B cell (primary cell): ENCODE measurements at regions not wholly inside any gene's neighbourhood (a gene's known extent, or its start where the extent isn't known, plus 50 kb on each side); places are given as distances from the start of the nearest gene placed in this dataset.

Experiments used
- ATAC-seq: fragments of 200-7000 bp; cut with Tn5 transposase; one replicate; pipeline ENCODE4 v1.10.0; 2021; ENCODE audit warnings: low read depth, mild to moderate bottlenecking, moderate number of reproducible peaks, moderate library complexity
- CTCF ChIA-PET: fragments of 350-600 bp; sonication (Branson Sonifier 250); formaldehyde crosslinking; loops from one replicate; lab custom pipeline; 2021; ENCODE audit warnings: antibody characterized with exemption, inconsistent platforms; lab: Charles Lee
- POLR2A ChIA-PET: fragments of 350-600 bp; sonication (Branson Sonifier 250); formaldehyde crosslinking; loops from one replicate; lab custom pipeline; 2021; ENCODE audit warnings: antibody characterized with exemption; lab: Charles Lee
- DNase-seq: peaks from one replicate; pipeline ENCODE4 v3.0.0; 2013
- H2AFZ ChIP-seq: 2 replicates; pipeline ENCODE4 v1.6.1; 2012; ENCODE audit warnings: mild to moderate bottlenecking, low read depth, low read length; ENCODE audit not compliant: insufficient read depth, poor library complexity, severe bottlenecking
- H3K27ac ChIP-seq, 2 donors: 1 replicate in 1 of 2; 2 replicates in 1 of 2; pipeline ENCODE4 v1.5.1; 2012 to 2013; ENCODE audit warnings: low read length in 2 of 2, mild to moderate bottlenecking in 2 of 2, moderate library complexity in 1 of 2
- H3K27me3 ChIP-seq, 4 experiments: fragments of 200-600 bp in 1 of 4; sonication (generic) in 1 of 4; replicated peaks in 1 of 4; 1 replicate in 2 of 4; 2 replicates in 2 of 4; pipeline versions ENCODE4 v1.6.1 to v1.7.0; 2013 to 2016; ENCODE audit warnings: low read length in 3 of 4, mild to moderate bottlenecking in 2 of 4, mixed read lengths in 1 of 4, moderate library complexity in 1 of 4; ENCODE audit not compliant: insufficient read depth in 4 of 4, control insufficient read depth in 3 of 4; ENCODE audit errors: control extremely low read depth in 1 of 4
- H3K36me3 ChIP-seq, 2 experiments: replicated peaks in 1 of 2; 1 replicate in 1 of 2; 2 replicates in 1 of 2; pipeline versions ENCODE4 v1.6.1 to v1.7.1; 2013; ENCODE audit warnings: low read length in 1 of 2; ENCODE audit not compliant: insufficient read depth in 2 of 2, control insufficient read depth in 1 of 2; ENCODE audit errors: control extremely low read depth in 1 of 2, extremely low read depth in 1 of 2
- H3K4me1 ChIP-seq, 2 donors: fragments of 200-600 bp in 1 of 2; sonication (generic) in 1 of 2; 1 replicate in 1 of 2; 2 replicates in 1 of 2; pipeline versions ENCODE4 v1.5.1 to v1.6.1; 2013 to 2017; ENCODE audit warnings: low read length in 2 of 2; ENCODE audit not compliant: control insufficient read depth in 2 of 2, insufficient read depth in 2 of 2
- H3K4me2 ChIP-seq: replicated peaks from 2 replicates; pipeline ENCODE3; 2012; ENCODE audit warnings: mild to moderate bottlenecking, low read depth, low read length; ENCODE audit not compliant: poor library complexity, severe bottlenecking
- H3K4me3 ChIP-seq, 5 experiments: fragments of 200-600 bp in 1 of 5; sonication (generic) in 1 of 5; 1 replicate in 3 of 5; 2 replicates in 2 of 5; pipeline versions ENCODE4 v1.5.1 to v1.7.0; 2011 to 2016; ENCODE audit warnings: low read length in 4 of 5, mild to moderate bottlenecking in 4 of 5, low read depth in 2 of 5, control low read depth in 1 of 5, moderate library complexity in 1 of 5; ENCODE audit not compliant: insufficient read depth in 1 of 5; ENCODE audit errors: control extremely low read depth in 1 of 5, extremely low read depth in 1 of 5
- H3K79me2 ChIP-seq: fragments of 200-600 bp; sonication (generic); one replicate; pipeline ENCODE4 v1.6.0; 2016; ENCODE audit warnings: low read length; ENCODE audit not compliant: control insufficient read depth, insufficient read depth
- H3K9ac ChIP-seq: fragments of 200-600 bp; sonication (generic); 2 replicates; pipeline ENCODE4 v1.6.1; 2017; ENCODE audit warnings: mild to moderate bottlenecking, low read length, moderate library complexity
- H3K9me3 ChIP-seq, 3 donors: one replicate each; pipeline versions ENCODE4 v1.6.1 to v1.7.1; 2013; ENCODE audit warnings: low read length in 2 of 3; ENCODE audit not compliant: control insufficient read depth in 2 of 3, insufficient read depth in 1 of 3; ENCODE audit errors: control extremely low read depth in 1 of 3
- H4K20me1 ChIP-seq: 2 replicates; pipeline ENCODE4 v1.6.0; 2012; ENCODE audit warnings: mild to moderate bottlenecking, low read length; ENCODE audit not compliant: insufficient read depth, control insufficient read depth, poor library complexity, severe bottlenecking
- H3K27ac Mint-ChIP-seq: one replicate; pipeline ENCODE4 v1.8.0; 2021; ENCODE audit warnings: mixed read lengths
- H3K27me3 Mint-ChIP-seq: one replicate; pipeline ENCODE4 v1.8.0; 2021; ENCODE audit warnings: mixed read lengths
- H3K4me1 Mint-ChIP-seq: one replicate; pipeline ENCODE4 v1.8.0; 2021; ENCODE audit warnings: mixed read lengths
- H3K4me3 Mint-ChIP-seq: one replicate; pipeline ENCODE4 v1.8.0; 2021; ENCODE audit warnings: mixed read lengths
- H3K9me3 Mint-ChIP-seq: one replicate; pipeline ENCODE4 v1.8.0; 2022; ENCODE audit warnings: mixed read lengths; ENCODE audit not compliant: insufficient read depth
- EZH2 ChIP-seq: IDR thresholded peaks from 2 replicates; pipeline ENCODE4 v1.6.1; 2012; ENCODE audit warnings: borderline replicate concordance, low read depth, mild to moderate bottlenecking, moderate library complexity, low read length; ENCODE audit not compliant: insufficient read depth, poor library complexity, severe bottlenecking
- WGBS: methylation state at CpG from one replicate; pipeline ENCODE4 v1.1.5; 2013; ENCODE audit warnings: missing lambda C conversion rate; ENCODE audit not compliant: insufficient coverage; 5-methylcytosine and 5-hydroxymethylcytosine counted together
- intact Hi-C: fragments of 100-400 bp; cut with micrococcal nuclease; formaldehyde crosslinking; loops from one replicate; pipeline ENCODE4 v1.10.0; 2022
- TF ChIP-seq, protein P1 (sequence below): fragments of 200-600 bp; IDR thresholded peaks from one replicate; pipeline ENCODE4 v1.8.0; 2022; ENCODE audit warnings: antibody characterized with exemption, mild to moderate bottlenecking

DNA sequence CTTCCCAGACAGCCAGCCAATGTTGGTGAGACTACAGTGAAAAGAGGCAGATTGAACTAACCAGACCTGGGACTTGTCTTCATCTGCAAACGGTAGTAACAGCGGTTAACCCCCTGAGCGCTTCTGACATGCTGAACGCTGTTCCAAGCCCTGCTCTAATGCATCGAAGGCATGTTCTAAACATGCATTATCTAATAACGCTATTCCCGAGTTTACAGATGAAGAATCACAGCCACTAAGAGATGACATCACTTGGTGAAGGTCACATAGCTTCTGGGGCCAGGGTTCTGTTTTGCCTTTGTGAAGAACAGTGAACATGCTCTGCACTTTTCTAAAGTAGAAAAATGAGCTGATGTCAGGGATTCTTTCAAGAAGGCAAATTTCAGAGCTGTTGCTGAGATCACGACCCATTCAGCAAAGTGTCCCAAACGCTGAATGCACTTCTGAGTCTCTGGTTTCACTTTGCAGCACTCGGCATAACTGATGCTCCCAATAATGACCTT, 56.0 kb downstream of the FOS start:
- no peaks in the 10 kb centered on the region for H3K27me3 Mint-ChIP-seq
- Histone ChIP-seq H3K9me3 (peaks cover 0 to 5% (median 0%) of the 10 kb centered on the region in 3 donors), H4K20me1 (no peaks in the 10 kb centered on the region), H2AFZ (peak overlapping the region; percentile 95), H3K4me2 (peak overlapping the region; percentile 91), H3K36me3 (no peaks in the 10 kb centered on the region), H3K4me1 (peaks cover 11 to 19% of the 10 kb centered on the region in 2 donors), H3K79me2 (no peaks in the 10 kb centered on the region), H3K9ac (peak overlapping the region; percentile 75), H3K4me3 (peak overlapping the region; percentile 49 to 71 (median 56)), H3K27ac (peak overlapping the region; percentile 22 to 56), H3K27me3 (peaks cover 0 to 2% (median under 1%) of the 10 kb centered on the region in 4 experiments)
- ChIA-PET POLR2A (no interaction called here), CTCF (interaction anchor here (1.0 to 1.3 kb wide), 3 partner anchors 26 to 226 kb away, joined by 3 to 4 read pairs (median 3); no protein-coding TSS in a partner anchor)
- TF ChIP-seq, protein P1, sequence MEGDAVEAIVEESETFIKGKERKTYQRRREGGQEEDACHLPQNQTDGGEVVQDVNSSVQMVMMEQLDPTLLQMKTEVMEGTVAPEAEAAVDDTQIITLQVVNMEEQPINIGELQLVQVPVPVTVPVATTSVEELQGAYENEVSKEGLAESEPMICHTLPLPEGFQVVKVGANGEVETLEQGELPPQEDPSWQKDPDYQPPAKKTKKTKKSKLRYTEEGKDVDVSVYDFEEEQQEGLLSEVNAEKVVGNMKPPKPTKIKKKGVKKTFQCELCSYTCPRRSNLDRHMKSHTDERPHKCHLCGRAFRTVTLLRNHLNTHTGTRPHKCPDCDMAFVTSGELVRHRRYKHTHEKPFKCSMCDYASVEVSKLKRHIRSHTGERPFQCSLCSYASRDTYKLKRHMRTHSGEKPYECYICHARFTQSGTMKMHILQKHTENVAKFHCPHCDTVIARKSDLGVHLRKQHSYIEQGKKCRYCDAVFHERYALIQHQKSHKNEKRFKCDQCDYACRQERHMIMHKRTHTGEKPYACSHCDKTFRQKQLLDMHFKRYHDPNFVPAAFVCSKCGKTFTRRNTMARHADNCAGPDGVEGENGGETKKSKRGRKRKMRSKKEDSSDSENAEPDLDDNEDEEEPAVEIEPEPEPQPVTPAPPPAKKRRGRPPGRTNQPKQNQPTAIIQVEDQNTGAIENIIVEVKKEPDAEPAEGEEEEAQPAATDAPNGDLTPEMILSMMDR, result no peak
- no peak for TF ChIP-seq EZH2
- DNase-seq (no peak), ATAC-seq (peak; percentile 21)
- peak overlapping the region; percentile 84 for H3K4me3 Mint-ChIP-seq
- intact Hi-C loops, result no loop called here
- H3K27ac Mint-ChIP-seq, result peak overlapping the region; percentile 85
- 40% methylated on average over 8 of the region's 10 CpGs for WGBS
- H3K9me3 Mint-ChIP-seq, result no peaks in the 10 kb centered on the region
- H3K4me1 Mint-ChIP-seq, result peaks cover 23% of the 10 kb centered on the region

DNA sequence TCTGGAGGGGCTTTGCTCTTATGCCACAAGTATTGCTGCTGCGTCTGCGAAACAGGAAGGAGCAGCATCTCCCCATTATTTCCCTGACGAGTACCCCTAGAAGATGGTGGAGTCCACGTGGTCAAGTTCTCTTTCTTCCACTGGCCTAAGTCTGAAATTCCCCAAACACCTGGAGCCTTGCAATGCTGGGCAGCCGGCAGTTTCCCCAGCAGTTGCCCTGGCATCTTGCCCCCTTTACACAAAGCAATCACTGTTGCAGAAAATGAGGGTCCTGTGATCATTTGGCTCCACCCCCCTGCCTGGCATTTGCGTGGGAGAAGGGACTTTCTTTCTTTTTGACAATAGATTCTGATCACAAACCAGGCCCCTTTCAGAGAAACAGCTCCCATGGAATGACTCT, 56.9 kb downstream of the FOS start:
- ChIA-PET CTCF (interaction anchor here (0.7 to 1.3 kb wide), 3 partner anchors 115 to 160 kb away, joined by 3 to 4 read pairs (median 3); no protein-coding TSS in a partner anchor), POLR2A (interaction anchor here (0.7 kb wide), 1 partner anchor 172 kb away, joined by 12 read pairs; no protein-coding TSS in a partner anchor)
- Mint-ChIP-seq H3K4me3 (peak overlapping the region; percentile 48), H3K4me1 (peaks cover 23% of the 10 kb centered on the region), H3K9me3 (no peaks in the 10 kb centered on the region), H3K27ac (no peak overlapping the region), H3K27me3 (no peaks in the 10 kb centered on the region)
- intact Hi-C loops, result no loop called here
- Histone ChIP-seq H3K9ac (no peak overlapping the region), H3K79me2 (no peaks in the 10 kb centered on the region), H4K20me1 (no peaks in the 10 kb centered on the region), H3K9me3 (peaks cover 0 to 5% (median 0%) of the 10 kb centered on the region in 3 donors), H3K27me3 (peaks cover 0 to 2% (median 0%) of the 10 kb centered on the region in 4 experiments), H3K4me3 (no peak overlapping the region), H3K4me2 (no peak overlapping the region), H3K4me1 (peaks cover 11 to 19% of the 10 kb centered on the region in 2 donors), H3K36me3 (no peaks in the 10 kb centered on the region), H3K27ac (no peak overlapping the region), H2AFZ (no peak overlapping the region)
- TF ChIP-seq, protein P1, result no peak
- TF ChIP-seq EZH2, result no peak
- 66% methylated on average over 5 of the region's 6 CpGs for WGBS
- DNase-seq, result peak; percentile 20
- ATAC-seq, result no peak
